ENCODE measurements at regions not wholly inside any gene's neighbourhood (a gene's known extent, or its start where the extent isn't known, plus 50 kb on each side); places are given as distances from the start of the nearest gene placed in this dataset.

DNA sequence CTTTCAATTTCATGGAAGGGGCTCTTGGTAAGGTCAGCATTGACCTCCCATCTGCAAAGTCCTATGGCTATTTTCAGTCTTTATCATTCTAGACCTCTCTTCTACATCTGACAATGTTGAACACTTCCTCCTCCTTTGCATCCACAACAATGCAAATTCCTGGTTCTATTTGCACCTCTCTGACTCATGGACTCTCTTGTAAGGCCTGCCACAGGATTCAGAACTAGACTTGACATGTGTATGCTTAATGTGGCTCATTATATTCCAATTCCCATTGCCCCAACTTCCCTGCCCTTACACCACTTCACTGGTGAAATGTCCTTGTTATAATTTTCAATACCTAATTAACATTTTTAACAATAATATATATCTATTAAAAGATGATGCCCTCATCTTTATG is 314.3 kb upstream of the FGF13 start:
- no peak overlapping the region for H3K4me3 Mint-ChIP-seq
- no peaks in the 10 kb centered on the region for H3K9me3 Mint-ChIP-seq
- no peak overlapping the region for H3K27ac Mint-ChIP-seq
- ATAC-seq: no peak
- DNase-seq (ENCODE audit: low spot score): no peak
- no peak for TF ChIP-seq ZNF396 (CRISPR knock-in tag; IDR thresholded peaks at IDR 0.05; ENCODE audit: borderline replicate concordance)
- TF ChIP-seq, protein P1, sequence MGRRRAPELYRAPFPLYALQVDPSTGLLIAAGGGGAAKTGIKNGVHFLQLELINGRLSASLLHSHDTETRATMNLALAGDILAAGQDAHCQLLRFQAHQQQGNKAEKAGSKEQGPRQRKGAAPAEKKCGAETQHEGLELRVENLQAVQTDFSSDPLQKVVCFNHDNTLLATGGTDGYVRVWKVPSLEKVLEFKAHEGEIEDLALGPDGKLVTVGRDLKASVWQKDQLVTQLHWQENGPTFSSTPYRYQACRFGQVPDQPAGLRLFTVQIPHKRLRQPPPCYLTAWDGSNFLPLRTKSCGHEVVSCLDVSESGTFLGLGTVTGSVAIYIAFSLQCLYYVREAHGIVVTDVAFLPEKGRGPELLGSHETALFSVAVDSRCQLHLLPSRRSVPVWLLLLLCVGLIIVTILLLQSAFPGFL (CRISPR knock-in tag; IDR thresholded peaks at IDR 0.05; ENCODE audit: borderline replicate concordance): no peak
- no peak for TF ChIP-seq ATF1 (CRISPR knock-in tag; IDR thresholded peaks at IDR 0.05)
- TF ChIP-seq, protein P2, sequence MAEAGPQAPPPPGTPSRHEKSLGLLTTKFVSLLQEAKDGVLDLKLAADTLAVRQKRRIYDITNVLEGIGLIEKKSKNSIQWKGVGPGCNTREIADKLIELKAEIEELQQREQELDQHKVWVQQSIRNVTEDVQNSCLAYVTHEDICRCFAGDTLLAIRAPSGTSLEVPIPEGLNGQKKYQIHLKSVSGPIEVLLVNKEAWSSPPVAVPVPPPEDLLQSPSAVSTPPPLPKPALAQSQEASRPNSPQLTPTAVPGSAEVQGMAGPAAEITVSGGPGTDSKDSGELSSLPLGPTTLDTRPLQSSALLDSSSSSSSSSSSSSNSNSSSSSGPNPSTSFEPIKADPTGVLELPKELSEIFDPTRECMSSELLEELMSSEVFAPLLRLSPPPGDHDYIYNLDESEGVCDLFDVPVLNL (CRISPR knock-in tag; IDR thresholded peaks at IDR 0.05; ENCODE audit: borderline replicate concordance, low read depth): no peak
- no peak for TF ChIP-seq ZNF317 (CRISPR knock-in tag; IDR thresholded peaks at IDR 0.05; ENCODE audit: borderline replicate concordance, low read depth)
- no peak for TF ChIP-seq NFE2L1 (CRISPR knock-in tag; IDR thresholded peaks at IDR 0.05)
- TF ChIP-seq, protein P3, sequence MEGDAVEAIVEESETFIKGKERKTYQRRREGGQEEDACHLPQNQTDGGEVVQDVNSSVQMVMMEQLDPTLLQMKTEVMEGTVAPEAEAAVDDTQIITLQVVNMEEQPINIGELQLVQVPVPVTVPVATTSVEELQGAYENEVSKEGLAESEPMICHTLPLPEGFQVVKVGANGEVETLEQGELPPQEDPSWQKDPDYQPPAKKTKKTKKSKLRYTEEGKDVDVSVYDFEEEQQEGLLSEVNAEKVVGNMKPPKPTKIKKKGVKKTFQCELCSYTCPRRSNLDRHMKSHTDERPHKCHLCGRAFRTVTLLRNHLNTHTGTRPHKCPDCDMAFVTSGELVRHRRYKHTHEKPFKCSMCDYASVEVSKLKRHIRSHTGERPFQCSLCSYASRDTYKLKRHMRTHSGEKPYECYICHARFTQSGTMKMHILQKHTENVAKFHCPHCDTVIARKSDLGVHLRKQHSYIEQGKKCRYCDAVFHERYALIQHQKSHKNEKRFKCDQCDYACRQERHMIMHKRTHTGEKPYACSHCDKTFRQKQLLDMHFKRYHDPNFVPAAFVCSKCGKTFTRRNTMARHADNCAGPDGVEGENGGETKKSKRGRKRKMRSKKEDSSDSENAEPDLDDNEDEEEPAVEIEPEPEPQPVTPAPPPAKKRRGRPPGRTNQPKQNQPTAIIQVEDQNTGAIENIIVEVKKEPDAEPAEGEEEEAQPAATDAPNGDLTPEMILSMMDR (IDR thresholded peaks at IDR 0.05): no peak
- no peak for TF ChIP-seq ETV6 (CRISPR knock-in tag; IDR thresholded peaks at IDR 0.05)
- TF ChIP-seq, protein P4, sequence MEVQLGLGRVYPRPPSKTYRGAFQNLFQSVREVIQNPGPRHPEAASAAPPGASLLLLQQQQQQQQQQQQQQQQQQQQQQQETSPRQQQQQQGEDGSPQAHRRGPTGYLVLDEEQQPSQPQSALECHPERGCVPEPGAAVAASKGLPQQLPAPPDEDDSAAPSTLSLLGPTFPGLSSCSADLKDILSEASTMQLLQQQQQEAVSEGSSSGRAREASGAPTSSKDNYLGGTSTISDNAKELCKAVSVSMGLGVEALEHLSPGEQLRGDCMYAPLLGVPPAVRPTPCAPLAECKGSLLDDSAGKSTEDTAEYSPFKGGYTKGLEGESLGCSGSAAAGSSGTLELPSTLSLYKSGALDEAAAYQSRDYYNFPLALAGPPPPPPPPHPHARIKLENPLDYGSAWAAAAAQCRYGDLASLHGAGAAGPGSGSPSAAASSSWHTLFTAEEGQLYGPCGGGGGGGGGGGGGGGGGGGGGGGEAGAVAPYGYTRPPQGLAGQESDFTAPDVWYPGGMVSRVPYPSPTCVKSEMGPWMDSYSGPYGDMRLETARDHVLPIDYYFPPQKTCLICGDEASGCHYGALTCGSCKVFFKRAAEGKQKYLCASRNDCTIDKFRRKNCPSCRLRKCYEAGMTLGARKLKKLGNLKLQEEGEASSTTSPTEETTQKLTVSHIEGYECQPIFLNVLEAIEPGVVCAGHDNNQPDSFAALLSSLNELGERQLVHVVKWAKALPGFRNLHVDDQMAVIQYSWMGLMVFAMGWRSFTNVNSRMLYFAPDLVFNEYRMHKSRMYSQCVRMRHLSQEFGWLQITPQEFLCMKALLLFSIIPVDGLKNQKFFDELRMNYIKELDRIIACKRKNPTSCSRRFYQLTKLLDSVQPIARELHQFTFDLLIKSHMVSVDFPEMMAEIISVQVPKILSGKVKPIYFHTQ (CRISPR knock-in tag; IDR thresholded peaks at IDR 0.05): no peak
- no peak for TF ChIP-seq FOXJ3 (CRISPR knock-in tag; IDR thresholded peaks at IDR 0.05; ENCODE audit: borderline replicate concordance)
- no peak for TF ChIP-seq GRHL2 (CRISPR knock-in tag; IDR thresholded peaks at IDR 0.05; ENCODE audit: insufficient replicate concordance, severe bottlenecking)
- TF ChIP-seq, protein P5, sequence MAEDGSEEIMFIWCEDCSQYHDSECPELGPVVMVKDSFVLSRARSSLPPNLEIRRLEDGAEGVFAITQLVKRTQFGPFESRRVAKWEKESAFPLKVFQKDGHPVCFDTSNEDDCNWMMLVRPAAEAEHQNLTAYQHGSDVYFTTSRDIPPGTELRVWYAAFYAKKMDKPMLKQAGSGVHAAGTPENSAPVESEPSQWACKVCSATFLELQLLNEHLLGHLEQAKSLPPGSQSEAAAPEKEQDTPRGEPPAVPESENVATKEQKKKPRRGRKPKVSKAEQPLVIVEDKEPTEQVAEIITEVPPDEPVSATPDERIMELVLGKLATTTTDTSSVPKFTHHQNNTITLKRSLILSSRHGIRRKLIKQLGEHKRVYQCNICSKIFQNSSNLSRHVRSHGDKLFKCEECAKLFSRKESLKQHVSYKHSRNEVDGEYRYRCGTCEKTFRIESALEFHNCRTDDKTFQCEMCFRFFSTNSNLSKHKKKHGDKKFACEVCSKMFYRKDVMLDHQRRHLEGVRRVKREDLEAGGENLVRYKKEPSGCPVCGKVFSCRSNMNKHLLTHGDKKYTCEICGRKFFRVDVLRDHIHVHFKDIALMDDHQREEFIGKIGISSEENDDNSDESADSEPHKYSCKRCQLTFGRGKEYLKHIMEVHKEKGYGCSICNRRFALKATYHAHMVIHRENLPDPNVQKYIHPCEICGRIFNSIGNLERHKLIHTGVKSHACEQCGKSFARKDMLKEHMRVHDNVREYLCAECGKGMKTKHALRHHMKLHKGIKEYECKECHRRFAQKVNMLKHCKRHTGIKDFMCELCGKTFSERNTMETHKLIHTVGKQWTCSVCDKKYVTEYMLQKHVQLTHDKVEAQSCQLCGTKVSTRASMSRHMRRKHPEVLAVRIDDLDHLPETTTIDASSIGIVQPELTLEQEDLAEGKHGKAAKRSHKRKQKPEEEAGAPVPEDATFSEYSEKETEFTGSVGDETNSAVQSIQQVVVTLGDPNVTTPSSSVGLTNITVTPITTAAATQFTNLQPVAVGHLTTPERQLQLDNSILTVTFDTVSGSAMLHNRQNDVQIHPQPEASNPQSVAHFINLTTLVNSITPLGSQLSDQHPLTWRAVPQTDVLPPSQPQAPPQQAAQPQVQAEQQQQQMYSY (CRISPR knock-in tag; IDR thresholded peaks at IDR 0.05): no peak
- TF ChIP-seq, protein P6, sequence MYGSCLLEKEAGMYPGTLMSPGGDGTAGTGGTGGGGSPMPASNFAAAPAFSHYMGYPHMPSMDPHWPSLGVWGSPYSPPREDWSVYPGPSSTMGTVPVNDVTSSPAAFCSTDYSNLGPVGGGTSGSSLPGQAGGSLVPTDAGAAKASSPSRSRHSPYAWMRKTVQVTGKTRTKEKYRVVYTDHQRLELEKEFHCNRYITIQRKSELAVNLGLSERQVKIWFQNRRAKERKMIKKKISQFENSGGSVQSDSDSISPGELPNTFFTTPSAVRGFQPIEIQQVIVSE (CRISPR knock-in tag; IDR thresholded peaks at IDR 0.05; ENCODE audit: borderline replicate concordance): no peak
- TF ChIP-seq, protein P7, sequence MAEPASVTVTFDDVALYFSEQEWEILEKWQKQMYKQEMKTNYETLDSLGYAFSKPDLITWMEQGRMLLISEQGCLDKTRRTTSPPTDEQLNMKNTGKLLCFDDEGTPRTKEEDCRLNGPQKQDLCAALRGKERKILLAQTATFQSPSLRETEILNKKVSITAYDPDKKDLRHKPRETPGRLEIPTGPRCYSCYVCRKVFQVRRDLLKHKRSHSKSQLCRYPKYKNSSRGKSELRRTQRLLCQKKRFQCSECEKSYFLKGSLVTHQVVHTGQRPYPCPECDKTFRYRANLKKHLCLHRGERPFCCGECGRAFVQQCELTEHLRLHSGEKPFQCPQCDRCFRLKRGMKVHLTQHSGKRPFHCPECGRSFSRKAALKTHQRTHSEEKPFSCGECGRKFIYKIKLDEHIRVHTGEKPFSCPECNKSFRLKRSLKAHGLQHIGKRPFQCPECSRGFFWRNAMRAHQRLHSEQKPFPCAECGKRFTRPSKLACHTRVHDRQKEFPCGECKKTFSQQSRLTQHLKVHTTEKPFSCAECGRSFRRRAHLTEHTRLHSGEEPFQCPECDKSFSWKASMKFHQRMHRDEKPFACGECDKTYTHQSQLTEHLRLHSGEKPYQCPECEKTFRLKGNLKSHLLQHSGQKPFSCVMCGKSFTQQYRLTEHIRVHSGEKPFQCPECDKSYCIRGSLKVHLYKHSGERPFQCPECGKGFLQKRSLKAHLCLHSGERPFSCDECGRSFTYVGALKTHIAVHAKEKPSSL (CRISPR knock-in tag; conservative IDR thresholded peaks at IDR 0.05): no peak
- no peak for TF ChIP-seq ZNF416 (CRISPR knock-in tag; IDR thresholded peaks at IDR 0.05)
- no peak for TF ChIP-seq FOXK1 (CRISPR knock-in tag; IDR thresholded peaks at IDR 0.05)
- TF ChIP-seq, protein P8, sequence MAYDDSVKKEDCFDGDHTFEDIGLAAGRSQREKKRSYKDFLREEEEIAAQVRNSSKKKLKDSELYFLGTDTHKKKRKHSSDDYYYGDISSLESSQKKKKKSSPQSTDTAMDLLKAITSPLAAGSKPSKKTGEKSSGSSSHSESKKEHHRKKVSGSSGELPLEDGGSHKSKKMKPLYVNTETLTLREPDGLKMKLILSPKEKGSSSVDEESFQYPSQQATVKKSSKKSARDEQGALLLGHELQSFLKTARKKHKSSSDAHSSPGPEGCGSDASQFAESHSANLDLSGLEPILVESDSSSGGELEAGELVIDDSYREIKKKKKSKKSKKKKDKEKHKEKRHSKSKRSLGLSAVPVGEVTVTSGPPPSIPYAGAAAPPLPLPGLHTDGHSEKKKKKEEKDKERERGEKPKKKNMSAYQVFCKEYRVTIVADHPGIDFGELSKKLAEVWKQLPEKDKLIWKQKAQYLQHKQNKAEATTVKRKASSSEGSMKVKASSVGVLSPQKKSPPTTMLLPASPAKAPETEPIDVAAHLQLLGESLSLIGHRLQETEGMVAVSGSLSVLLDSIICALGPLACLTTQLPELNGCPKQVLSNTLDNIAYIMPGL (CRISPR knock-in tag; IDR thresholded peaks at IDR 0.05): no peak
- TF ChIP-seq TEAD4 (CRISPR knock-in tag; IDR thresholded peaks at IDR 0.05): no peak
- TF ChIP-seq OVOL2 (CRISPR knock-in tag; IDR thresholded peaks at IDR 0.05; ENCODE audit: borderline replicate concordance): no peak
- TF ChIP-seq, protein P9, sequence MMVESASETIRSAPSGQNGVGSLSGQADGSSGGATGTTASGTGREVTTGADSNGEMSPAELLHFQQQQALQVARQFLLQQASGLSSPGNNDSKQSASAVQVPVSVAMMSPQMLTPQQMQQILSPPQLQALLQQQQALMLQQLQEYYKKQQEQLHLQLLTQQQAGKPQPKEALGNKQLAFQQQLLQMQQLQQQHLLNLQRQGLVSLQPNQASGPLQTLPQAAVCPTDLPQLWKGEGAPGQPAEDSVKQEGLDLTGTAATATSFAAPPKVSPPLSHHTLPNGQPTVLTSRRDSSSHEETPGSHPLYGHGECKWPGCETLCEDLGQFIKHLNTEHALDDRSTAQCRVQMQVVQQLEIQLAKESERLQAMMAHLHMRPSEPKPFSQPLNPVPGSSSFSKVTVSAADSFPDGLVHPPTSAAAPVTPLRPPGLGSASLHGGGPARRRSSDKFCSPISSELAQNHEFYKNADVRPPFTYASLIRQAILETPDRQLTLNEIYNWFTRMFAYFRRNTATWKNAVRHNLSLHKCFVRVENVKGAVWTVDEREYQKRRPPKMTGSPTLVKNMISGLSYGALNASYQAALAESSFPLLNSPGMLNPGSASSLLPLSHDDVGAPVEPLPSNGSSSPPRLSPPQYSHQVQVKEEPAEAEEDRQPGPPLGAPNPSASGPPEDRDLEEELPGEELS (CRISPR knock-in tag; IDR thresholded peaks at IDR 0.05): no peak
- ChIA-PET CTCF (no interaction called here), POLR2A (no interaction called here)
- H3K36me3 Mint-ChIP-seq: no peaks in the 10 kb centered on the region
- no peaks in the 10 kb centered on the region for H3K4me1 Mint-ChIP-seq
- no peaks in the 10 kb centered on the region for H3K27me3 Mint-ChIP-seq (ENCODE audit: low read depth)

All from WTC11 (cell line).